K562 (cell line): ENCODE measurements at regions not wholly inside any gene's neighbourhood (a gene's known extent, or its start where the extent isn't known, plus 50 kb on each side); places are given as distances from the start of the nearest gene placed in this dataset.

ENCODE experiments used
- ATAC-seq: fragments of 200-7000 bp; cut with Tn5 transposase; 3 replicates; pipeline ENCODE4 v1.9.1; 2020; ENCODE audit warnings: moderate library complexity
- BruUV-seq: library from RNA; stranded (reverse); fragments of 400-500 nt; replicated peaks from 2 replicates; lab custom pipeline; 2021; lab: Mats Ljungman, UMichigan
- CTCF ChIA-PET: fragments of 300-600 bp; formaldehyde crosslinking; extraction: SDS; loops from one replicate; lab custom pipeline; 2021; ENCODE audit warnings: low intra/inter-chr PET ratio; lab: Yijun Ruan, JAX
- POLR2A ChIA-PET: fragments of 300-600, 350-650 bp; sonication (Branson Sonifier 250); formaldehyde crosslinking; extraction: SDS; loops from one replicate; lab custom pipeline; 2021; ENCODE audit warnings: antibody characterized with exemption, inconsistent platforms; lab: Yijun Ruan, JAX
- DNase-seq, 4 experiments: peaks; one replicate each; pipeline versions ENCODE4 v3.0.0 to v3.0.0-alpha.2; 2011 to 2018; ENCODE audit warnings: low spot score in 3 of 4, mixed read lengths in 3 of 4; ENCODE audit errors: extremely low read depth in 1 of 4
- FAIRE-seq: peaks from 2 replicates; lab custom pipeline; 2011; peaks lifted over from hg19 to GRCh38; lab: Jason Lieb, UNC
- H2AFZ ChIP-seq: 2 replicates; pipeline ENCODE4 v1.6.0; 2011; ENCODE audit warnings: low read depth, low read length, control low read depth, inconsistent platforms
- H3K27ac ChIP-seq: fragments of 200-600 bp; 3 replicates; pipeline ENCODE4 v1.8.0; 2011; ENCODE audit warnings: low read depth, mild to moderate bottlenecking, control low read depth, inconsistent platforms, low read length, moderate library complexity, mixed read lengths; ENCODE audit errors: extremely low read depth
- H3K27me3 ChIP-seq, 2 experiments: fragments of 300-600 bp in 1 of 2; 2 replicates in 1 of 2; 3 replicates in 1 of 2; pipeline versions ENCODE4 v1.6.0 to v1.8.0; 2011; ENCODE audit warnings: inconsistent platforms in 2 of 2, low read length in 2 of 2, mild to moderate bottlenecking in 1 of 2, mixed read lengths in 1 of 2, moderate library complexity in 1 of 2; ENCODE audit not compliant: control insufficient read depth in 2 of 2, insufficient read depth in 2 of 2
- H3K36me3 ChIP-seq: fragments of 300-600 bp; 3 replicates; pipeline ENCODE4 v1.8.0; 2011; ENCODE audit warnings: mild to moderate bottlenecking, low read length, inconsistent platforms; ENCODE audit not compliant: control insufficient read depth, insufficient read depth
- H3K4me1 ChIP-seq, 2 experiments: fragments of 200-600 bp in 1 of 2; replicated peaks in 1 of 2; 2 replicates in 1 of 2; 3 replicates in 1 of 2; pipeline versions ENCODE4 v1.5.1 to v1.8.0; 2011; ENCODE audit warnings: inconsistent platforms in 2 of 2, low read length in 2 of 2, mild to moderate bottlenecking in 1 of 2, mixed read lengths in 1 of 2, moderate library complexity in 1 of 2; ENCODE audit not compliant: control insufficient read depth in 2 of 2, insufficient read depth in 2 of 2
- H3K4me2 ChIP-seq: 2 replicates; pipeline ENCODE4 v1.6.1; 2011; ENCODE audit warnings: low read length, control low read depth, inconsistent platforms, mixed read lengths; ENCODE audit not compliant: insufficient read depth
- H3K4me3 ChIP-seq: fragments of 200-600 bp; sonication (generic), shearing (Covaris generic); 2 replicates; pipeline ENCODE4 v1.5.1; 2016; ENCODE audit warnings: control low read depth, inconsistent platforms
- H3K79me2 ChIP-seq: fragments of 200-600 bp; 3 replicates; pipeline ENCODE4 v1.8.0; 2011; ENCODE audit warnings: low read length, inconsistent platforms; ENCODE audit not compliant: control insufficient read depth, insufficient read depth
- H3K9ac ChIP-seq, 2 experiments: 2 replicates each; pipeline versions ENCODE4 v1.6.0 to v1.6.1; 2011; ENCODE audit warnings: low read depth in 2 of 2, low read length in 2 of 2, control low read depth in 1 of 2, inconsistent platforms in 1 of 2, mild to moderate bottlenecking in 1 of 2, mixed read lengths in 1 of 2; ENCODE audit not compliant: insufficient read depth in 1 of 2
- H3K9me1 ChIP-seq: one replicate; pipeline ENCODE4 v1.6.0; 2011; ENCODE audit warnings: inconsistent platforms, mild to moderate bottlenecking, low read length, moderate library complexity; ENCODE audit not compliant: control insufficient read depth, insufficient read depth
- H3K9me3 ChIP-seq: replicated peaks from 2 replicates; pipeline ENCODE4 v1.5.1; 2011; ENCODE audit warnings: low read depth, low read length, inconsistent platforms; ENCODE audit not compliant: control insufficient read depth, insufficient read depth
- H4K20me1 ChIP-seq: replicated peaks from 2 replicates; pipeline ENCODE4 v1.6.1; 2011; ENCODE audit warnings: low read length, inconsistent platforms, mixed read lengths; ENCODE audit not compliant: control insufficient read depth, insufficient read depth
- CC2D1A ChIP-seq: fragments of 450-650 bp; IDR thresholded peaks from 2 replicates; pipeline ENCODE4 v1.6.1; 2017; ENCODE audit warnings: mild to moderate bottlenecking
- CSDE1 ChIP-seq, 2 experiments: fragments of 450-650 bp; IDR thresholded peaks; 2 replicates each; pipeline ENCODE4 v1.6.1; 2016; ENCODE audit warnings: mild to moderate bottlenecking in 1 of 2
- NEUROD1 ChIP-seq: fragments of 150-350 bp; IDR thresholded peaks from 2 replicates; pipeline ENCODE4 v1.6.1; 2014; ENCODE audit warnings: borderline replicate concordance, low read length, low read depth; ENCODE audit not compliant: partially characterized antibody
- REST ChIP-seq, 2 experiments: fragments of 450-650 bp; formaldehyde crosslinking in 1 of 2; IDR thresholded peaks; 2 replicates each; pipeline versions ENCODE4 v1.4.0 to v1.6.1; 2014 to 2020; ENCODE audit warnings: mild to moderate bottlenecking in 2 of 2, borderline replicate concordance in 1 of 2, low read depth in 1 of 2
- SLC30A9 ChIP-seq: fragments of 250-450 bp; sonication (Bioruptor Pico); IDR thresholded peaks from 2 replicates; pipeline ENCODE4 v1.8.0; 2022; ENCODE audit warnings: mild to moderate bottlenecking, moderate library complexity
- ZNF668 ChIP-seq: fragments of 250-450 bp; sonication (Bioruptor Pico); IDR thresholded peaks from 2 replicates; pipeline ENCODE4 v1.8.0; 2022; ENCODE audit warnings: mild to moderate bottlenecking, inconsistent platforms
- WGBS: fragments of 100-300 bp; shearing (Covaris generic); methylation state at CpG from one replicate; pipeline ENCODE4 v1.1.6; 2016; ENCODE audit warnings: low coverage, mixed read lengths; ENCODE audit not compliant: insufficient coverage; ENCODE audit errors: missing lambda C conversion rate; 5-methylcytosine and 5-hydroxymethylcytosine counted together
- in situ Hi-C: fragments of 300-500 bp; cut with MboI; formaldehyde crosslinking; loops from 4 replicates; pipeline ENCODE4 v1.15.0; 2018; ENCODE audit warnings: inconsistent platforms, mixed read lengths
- intact Hi-C: fragments of 100-400 bp; cut with micrococcal nuclease; formaldehyde crosslinking; loops from 2 replicates; pipeline ENCODE4 v1.14.2; 2022

GRCh38 chr7:110246118-110246517 is 844.8 kb upstream of the LRRN3 start:
- in situ Hi-C loops (no loop called here), intact Hi-C loops (no loop called here)
- Histone ChIP-seq H3K4me3 (no peak overlapping the region), H3K4me2 (no peak overlapping the region), H3K27ac (no peak overlapping the region), H3K79me2 (no peaks in the 10 kb centered on the region), H3K9me1 (no peaks in the 10 kb centered on the region), H3K9ac (no peak overlapping the region), H4K20me1 (no peaks in the 10 kb centered on the region), H3K4me1 (no peaks in the 10 kb centered on the region), H3K27me3 (no peaks in the 10 kb centered on the region), H3K36me3 (no peaks in the 10 kb centered on the region), H2AFZ (no peak overlapping the region), H3K9me3 (no peaks in the 10 kb centered on the region)
- ATAC-seq (no peak), DNase-seq (no peak), FAIRE-seq (no peak)
- CTCF ChIA-PET, result no interaction called here
- POLR2A ChIA-PET, result no interaction called here
- no TSS peak for BruUV-seq
- TF ChIP-seq CC2D1A, result no peak
- TF ChIP-seq NEUROD1, result no peak
- no peak for TF ChIP-seq CSDE1 (IDR thresholded peaks at IDR 0.05)
- no peak for TF ChIP-seq SLC30A9 (CRISPR knock-in tag)
- no peak for TF ChIP-seq REST (IDR thresholded peaks at IDR 0.05; ENCODE audit: borderline replicate concordance)
- no peak for TF ChIP-seq REST (CRISPR knock-in tag; IDR thresholded peaks at IDR 0.05; ENCODE audit: low read depth)
- no peak for TF ChIP-seq ZNF668 (CRISPR knock-in tag)
- 0% methylated on average over 1 of the region's 1 CpG for WGBS
